ENCODE measurements at regions not wholly inside any gene's neighbourhood (a gene's known extent, or its start where the extent isn't known, plus 50 kb on each side); places are given as distances from the start of the nearest gene placed in this dataset.

DNA sequence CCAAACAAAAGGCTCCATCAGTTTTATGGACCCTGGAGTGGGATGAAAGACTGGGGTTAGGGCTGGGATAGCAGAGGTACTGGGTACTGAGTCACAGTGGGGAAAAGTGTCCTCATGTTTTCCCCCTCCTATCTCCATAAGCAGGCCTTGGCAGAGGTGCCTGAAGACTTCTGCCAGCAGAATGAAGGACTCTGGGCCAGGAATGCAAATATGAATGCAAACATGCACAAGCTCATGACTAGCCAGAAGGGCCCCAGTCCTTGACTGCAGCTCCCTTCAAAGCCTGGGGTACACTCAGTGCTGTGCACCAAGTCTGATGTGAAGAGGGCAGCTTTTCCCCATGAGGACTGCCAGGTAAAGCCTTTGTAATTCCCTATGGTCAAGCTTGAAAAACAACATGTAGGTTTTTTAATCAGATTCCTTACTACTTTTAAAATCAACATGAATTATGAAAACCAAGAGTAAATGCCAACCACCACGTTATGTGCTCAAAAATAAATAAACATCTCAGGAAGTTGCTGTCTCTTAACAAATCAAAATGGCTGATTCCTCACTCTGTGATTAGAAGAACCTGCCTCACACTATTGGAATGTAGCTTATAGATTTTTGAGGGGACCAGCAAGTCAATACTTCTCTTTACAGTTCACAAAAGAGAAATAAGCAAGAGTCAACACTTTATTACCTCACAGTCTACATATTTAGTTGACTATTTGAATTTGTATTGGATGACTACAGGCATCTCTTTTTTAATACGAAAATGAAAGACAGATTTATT, 1512.0 kb downstream of the ARAP2 start:
- Histone ChIP-seq H3K27me3 (ENCODE audit: control insufficient read depth in 3 of 3, insufficient read depth in 3 of 3, low read length in 3 of 3) (no peaks in the 10 kb centered on the region), H3K27ac (ENCODE audit: low read depth in 1 of 3, low read length in 2 of 3) (no peak overlapping the region), H3K4me3 (ENCODE audit: low read depth in 1 of 3, low read length in 3 of 3) (no peak overlapping the region), H3K36me3 (ENCODE audit: control insufficient read depth in 3 of 3, insufficient read depth in 2 of 3, low read depth in 1 of 3, low read length in 3 of 3) (no peaks in the 10 kb centered on the region), H3K4me1 (ENCODE audit: control insufficient read depth in 3 of 3, insufficient read depth in 2 of 3, low read depth in 1 of 3, low read length in 2 of 3) (peaks cover 0 to 4% (median 0%) of the 10 kb centered on the region in 3 donors), H3K9me3 (ENCODE audit: control insufficient read depth in 2 of 2, insufficient read depth in 1 of 2, low read depth in 1 of 2, low read length in 1 of 2) (no peaks in the 10 kb centered on the region)
- WGBS, 3 donors = 37 to 55% (median 38%) methylated on average over 2 of the region's 2 CpGs
- no peak for FAIRE-seq
- DNase-seq = peak in 1 of 2 donors; percentile 21

DNA sequence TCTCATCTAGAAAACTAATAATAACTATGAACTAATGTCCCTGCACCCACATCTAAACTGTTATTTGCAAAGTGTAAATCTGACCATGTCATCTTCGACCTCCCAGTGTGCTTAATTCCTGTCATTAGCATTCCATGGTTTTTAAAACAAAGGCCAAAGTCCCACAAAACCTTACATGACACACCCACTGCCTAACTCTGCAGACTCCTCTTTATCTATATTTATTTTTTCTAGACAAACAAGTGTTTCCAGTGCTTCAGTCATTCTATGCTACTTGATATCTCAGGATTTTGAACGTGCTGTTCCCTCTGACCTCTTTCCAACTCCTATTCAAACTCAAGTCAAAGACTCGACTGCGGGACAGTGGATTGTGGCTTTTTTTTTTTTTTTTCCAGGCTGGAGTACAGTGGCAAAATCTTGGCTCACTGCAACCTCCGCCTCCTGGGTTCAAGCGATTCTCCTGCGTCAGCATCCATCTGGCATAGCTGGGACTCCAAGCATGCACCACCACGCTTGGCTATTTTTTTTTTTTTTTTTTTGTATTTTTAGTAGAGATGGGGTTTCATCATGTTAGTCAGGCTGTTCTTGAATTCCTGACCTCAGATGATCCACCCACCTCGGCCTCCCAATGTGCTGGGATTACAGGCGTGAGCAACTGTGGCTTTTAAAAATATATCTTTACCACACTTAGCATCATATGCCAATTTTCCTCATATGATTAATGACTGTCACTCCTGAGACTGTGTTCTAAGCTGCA, 1511.0 kb downstream of the ARAP2 start:
- no peak for FAIRE-seq
- 18 to 61% (median 36%) methylated on average over 10 of the region's 10 CpGs for WGBS, 3 donors
- H3K27me3 ChIP-seq (ENCODE audit: control insufficient read depth in 3 of 3, insufficient read depth in 3 of 3, low read length in 3 of 3) = no peaks in the 10 kb centered on the region

DNA sequence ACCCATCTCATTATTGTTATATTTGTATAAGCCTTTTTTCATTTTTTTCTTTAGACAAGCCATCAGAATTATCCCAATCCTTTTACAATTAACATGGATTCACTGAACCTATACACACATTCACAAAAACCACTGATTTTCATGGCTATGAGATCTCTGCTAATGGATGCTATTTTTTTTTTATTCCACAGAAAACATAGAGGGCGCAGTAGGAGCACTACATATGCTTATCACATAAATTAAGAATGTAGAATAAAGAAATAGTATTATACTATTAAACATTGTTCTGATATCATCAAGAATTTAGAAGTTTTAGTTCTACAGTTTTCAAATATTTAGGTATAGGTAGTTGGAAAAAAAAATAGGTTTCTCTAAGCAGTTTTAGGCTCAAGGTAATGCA, 1477.4 kb downstream of the ARAP2 start:
- FAIRE-seq (no peak), DNase-seq (no peak)

More for the DNA sequence above, 1511.0 kb downstream of the ARAP2 start:
- Histone ChIP-seq H3K27ac (ENCODE audit: low read depth in 1 of 3, low read length in 2 of 3) (no peak overlapping the region), H3K4me1 (ENCODE audit: control insufficient read depth in 3 of 3, insufficient read depth in 2 of 3, low read depth in 1 of 3, low read length in 2 of 3) (peaks cover 0 to 4% (median 0%) of the 10 kb centered on the region in 3 donors), H3K9me3 (ENCODE audit: control insufficient read depth in 2 of 2, insufficient read depth in 1 of 2, low read depth in 1 of 2, low read length in 1 of 2) (no peaks in the 10 kb centered on the region), H3K36me3 (ENCODE audit: control insufficient read depth in 3 of 3, insufficient read depth in 2 of 3, low read depth in 1 of 3, low read length in 3 of 3) (no peaks in the 10 kb centered on the region), H3K4me3 (ENCODE audit: low read depth in 1 of 3, low read length in 3 of 3) (no peak overlapping the region)
- peak; percentile 3 to 54 for DNase-seq

DNA sequence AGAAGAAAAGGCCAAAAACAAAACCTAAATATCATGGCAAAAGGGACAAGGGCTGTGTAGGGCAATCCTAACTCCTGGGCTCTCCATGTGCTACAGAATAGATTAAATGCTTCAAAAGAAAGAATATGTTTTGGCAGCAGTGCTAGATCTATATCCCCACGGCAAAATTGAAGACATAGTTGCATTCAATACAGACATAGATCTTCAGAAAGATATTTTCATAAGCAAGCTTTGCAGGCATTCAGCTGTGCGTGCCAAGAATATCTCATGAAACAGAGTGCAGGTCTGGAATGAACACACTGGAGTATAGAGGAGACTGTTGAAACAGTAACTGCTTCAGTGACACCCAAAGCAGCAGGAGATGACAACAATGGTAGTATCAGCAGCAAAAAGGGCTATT, 1476.9 kb downstream of the ARAP2 start:
- Histone ChIP-seq H3K27ac (ENCODE audit: low read depth in 1 of 3, low read length in 2 of 3) (no peak overlapping the region), H3K4me1 (ENCODE audit: control insufficient read depth in 3 of 3, insufficient read depth in 2 of 3, low read depth in 1 of 3, low read length in 2 of 3) (no peaks in the 10 kb centered on the region), H3K36me3 (ENCODE audit: control insufficient read depth in 3 of 3, insufficient read depth in 2 of 3, low read depth in 1 of 3, low read length in 3 of 3) (no peaks in the 10 kb centered on the region), H3K4me3 (ENCODE audit: low read depth in 1 of 3, low read length in 3 of 3) (no peak overlapping the region), H3K27me3 (ENCODE audit: control insufficient read depth in 3 of 3, insufficient read depth in 3 of 3, low read length in 3 of 3) (no peaks in the 10 kb centered on the region), H3K9me3 (ENCODE audit: control insufficient read depth in 2 of 2, insufficient read depth in 1 of 2, low read depth in 1 of 2, low read length in 1 of 2) (no peaks in the 10 kb centered on the region)
- 75 to 81% (median 76%) methylated on average over 2 of the region's 2 CpGs for WGBS, 3 donors
- FAIRE-seq (no peak), DNase-seq (no peak)

More for the DNA sequence above, 1477.4 kb downstream of the ARAP2 start:
- Histone ChIP-seq H3K4me1 (ENCODE audit: control insufficient read depth in 3 of 3, insufficient read depth in 2 of 3, low read depth in 1 of 3, low read length in 2 of 3) (no peaks in the 10 kb centered on the region), H3K4me3 (ENCODE audit: low read depth in 1 of 3, low read length in 3 of 3) (no peak overlapping the region), H3K9me3 (ENCODE audit: control insufficient read depth in 2 of 2, insufficient read depth in 1 of 2, low read depth in 1 of 2, low read length in 1 of 2) (no peaks in the 10 kb centered on the region), H3K27me3 (ENCODE audit: control insufficient read depth in 3 of 3, insufficient read depth in 3 of 3, low read length in 3 of 3) (no peaks in the 10 kb centered on the region), H3K36me3 (ENCODE audit: control insufficient read depth in 3 of 3, insufficient read depth in 2 of 3, low read depth in 1 of 3, low read length in 3 of 3) (no peaks in the 10 kb centered on the region), H3K27ac (ENCODE audit: low read depth in 1 of 3, low read length in 2 of 3) (no peak overlapping the region)
- WGBS, 3 donors = 71 to 76% (median 73%) methylated on average over 1 of the region's 1 CpG

DNA sequence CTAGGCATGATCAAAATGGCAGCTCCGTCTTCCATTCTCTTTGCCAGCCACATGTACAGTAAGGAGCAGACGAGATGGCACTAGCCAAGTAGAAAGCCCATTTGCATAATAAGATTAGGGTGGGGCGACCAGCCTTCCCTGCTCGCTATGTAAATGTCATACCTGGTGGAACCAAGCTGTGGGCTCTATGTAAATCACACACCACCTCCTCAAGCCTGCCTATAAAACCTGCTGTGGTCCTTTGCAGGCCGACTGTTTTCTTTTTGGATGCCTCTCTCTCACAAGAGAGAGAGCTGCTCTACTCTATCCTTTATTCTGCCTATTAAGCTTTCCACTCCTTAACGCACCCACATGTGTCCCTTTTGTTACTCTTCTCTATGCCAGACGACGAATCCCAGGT, 1472.7 kb downstream of the ARAP2 start:
- H3K9me3 ChIP-seq (ENCODE audit: control insufficient read depth in 2 of 2, insufficient read depth in 1 of 2, low read depth in 1 of 2, low read length in 1 of 2) = no peaks in the 10 kb centered on the region
- FAIRE-seq (no peak), DNase-seq (no peak)
- WGBS, 3 donors = 75 to 86% (median 77%) methylated on average over 8 of the region's 8 CpGs
- no peak overlapping the region for H3K4me3 ChIP-seq (ENCODE audit: low read depth in 1 of 3, low read length in 3 of 3)
- H3K4me1 ChIP-seq (ENCODE audit: control insufficient read depth in 3 of 3, insufficient read depth in 2 of 3, low read depth in 1 of 3, low read length in 2 of 3) = no peaks in the 10 kb centered on the region
- H3K36me3 ChIP-seq (ENCODE audit: control insufficient read depth in 3 of 3, insufficient read depth in 2 of 3, low read depth in 1 of 3, low read length in 3 of 3) = no peaks in the 10 kb centered on the region
- H3K27ac ChIP-seq (ENCODE audit: low read depth in 1 of 3, low read length in 2 of 3) = no peak overlapping the region
- H3K27me3 ChIP-seq (ENCODE audit: control insufficient read depth in 3 of 3, insufficient read depth in 3 of 3, low read length in 3 of 3) = no peaks in the 10 kb centered on the region

DNA sequence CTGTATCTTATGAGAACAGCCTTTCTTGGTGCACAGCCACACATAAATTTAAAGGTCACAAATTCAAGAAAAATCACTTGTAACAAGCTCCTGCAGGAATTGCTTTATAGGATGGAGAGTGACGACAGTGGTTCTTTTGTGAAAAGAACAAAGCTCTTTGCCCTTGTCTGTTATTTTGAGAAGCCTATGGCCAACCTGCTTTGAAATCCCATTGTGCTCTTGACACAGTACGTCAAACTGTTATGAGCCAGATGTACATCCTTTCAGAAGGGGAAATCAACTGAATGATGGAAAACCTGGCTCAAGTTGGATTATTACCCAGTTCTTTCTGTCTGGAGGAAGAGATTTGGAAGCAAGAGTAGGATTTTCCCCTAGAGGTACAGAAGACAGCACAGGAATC, 1454.2 kb downstream of the ARAP2 start:
- no peaks in the 10 kb centered on the region for H3K27me3 ChIP-seq (ENCODE audit: control insufficient read depth in 3 of 3, insufficient read depth in 3 of 3, low read length in 3 of 3)
- no peak for DNase-seq

DNA sequence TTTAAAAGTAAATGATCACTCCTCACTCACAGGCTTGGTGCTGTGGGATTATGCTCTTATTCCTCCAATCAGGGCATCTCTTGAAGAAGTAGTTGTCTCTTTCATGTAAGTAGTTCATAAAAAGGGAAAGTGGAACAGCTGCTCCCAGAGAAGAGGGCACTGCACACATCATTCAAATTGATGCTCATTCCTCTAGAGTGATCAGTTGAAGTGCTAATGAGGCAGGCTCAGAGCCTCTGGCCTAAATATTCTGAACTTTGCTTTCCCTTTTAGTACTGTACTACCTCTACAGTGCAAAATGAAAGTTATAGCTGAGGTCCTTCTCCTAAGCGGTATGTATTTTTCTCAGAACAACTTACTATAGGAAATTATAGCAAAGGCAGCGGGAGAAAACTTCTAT, 1453.1 kb downstream of the ARAP2 start:
- no peaks in the 10 kb centered on the region for H3K4me1 ChIP-seq (ENCODE audit: control insufficient read depth in 3 of 3, insufficient read depth in 2 of 3, low read depth in 1 of 3, low read length in 2 of 3)
- H3K4me3 ChIP-seq (ENCODE audit: low read depth in 1 of 3, low read length in 3 of 3) = no peak overlapping the region
- DNase-seq (no peak), FAIRE-seq (no peak)
- no peaks in the 10 kb centered on the region for H3K36me3 ChIP-seq (ENCODE audit: control insufficient read depth in 3 of 3, insufficient read depth in 2 of 3, low read depth in 1 of 3, low read length in 3 of 3)
- no peaks in the 10 kb centered on the region for H3K27me3 ChIP-seq (ENCODE audit: control insufficient read depth in 3 of 3, insufficient read depth in 3 of 3, low read length in 3 of 3)
- H3K9me3 ChIP-seq (ENCODE audit: control insufficient read depth in 2 of 2, insufficient read depth in 1 of 2, low read depth in 1 of 2, low read length in 1 of 2) = peaks cover 0 to 9% of the 10 kb centered on the region in 2 donors
- WGBS, 3 donors = 74 to 84% (median 81%) methylated on average over 2 of the region's 2 CpGs
- no peak overlapping the region for H3K27ac ChIP-seq (ENCODE audit: low read depth in 1 of 3, low read length in 2 of 3)

More for the DNA sequence above, 1454.2 kb downstream of the ARAP2 start:
- Histone ChIP-seq H3K4me1 (ENCODE audit: control insufficient read depth in 3 of 3, insufficient read depth in 2 of 3, low read depth in 1 of 3, low read length in 2 of 3) (no peaks in the 10 kb centered on the region), H3K36me3 (ENCODE audit: control insufficient read depth in 3 of 3, insufficient read depth in 2 of 3, low read depth in 1 of 3, low read length in 3 of 3) (no peaks in the 10 kb centered on the region), H3K27ac (ENCODE audit: low read depth in 1 of 3, low read length in 2 of 3) (no peak overlapping the region), H3K4me3 (ENCODE audit: low read depth in 1 of 3, low read length in 3 of 3) (no peak overlapping the region), H3K9me3 (ENCODE audit: control insufficient read depth in 2 of 2, insufficient read depth in 1 of 2, low read depth in 1 of 2, low read length in 1 of 2) (peaks cover 0 to 9% of the 10 kb centered on the region in 2 donors)
- FAIRE-seq = no peak
- WGBS, 3 donors = 69 to 88% (median 71%) methylated on average over 2 of the region's 2 CpGs

DNA sequence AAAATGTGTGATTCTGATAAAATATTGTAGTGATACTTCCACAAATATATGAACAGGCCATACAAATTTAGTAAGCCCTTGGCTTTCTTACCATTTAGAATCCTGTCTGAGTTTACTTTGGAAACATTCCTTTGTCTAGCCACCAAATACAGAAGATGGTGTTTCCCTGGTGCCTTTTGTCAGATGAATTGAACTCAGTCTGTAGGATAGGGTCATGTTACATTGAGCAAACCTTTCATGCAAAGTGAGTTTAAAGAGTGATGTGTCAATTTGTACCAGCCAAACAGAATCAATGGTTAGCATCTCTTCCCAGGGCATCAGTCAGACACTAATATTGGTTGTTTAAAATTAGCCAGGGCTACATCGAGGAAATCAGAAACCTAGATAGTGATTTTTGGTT, 1443.4 kb downstream of the ARAP2 start:
- Histone ChIP-seq H3K9me3 (ENCODE audit: control insufficient read depth in 2 of 2, insufficient read depth in 1 of 2, low read depth in 1 of 2, low read length in 1 of 2) (peaks cover 0 to 8% of the 10 kb centered on the region in 2 donors), H3K36me3 (ENCODE audit: control insufficient read depth in 3 of 3, insufficient read depth in 2 of 3, low read depth in 1 of 3, low read length in 3 of 3) (no peaks in the 10 kb centered on the region), H3K27me3 (ENCODE audit: control insufficient read depth in 3 of 3, insufficient read depth in 3 of 3, low read length in 3 of 3) (no peaks in the 10 kb centered on the region), H3K4me1 (ENCODE audit: control insufficient read depth in 3 of 3, insufficient read depth in 2 of 3, low read depth in 1 of 3, low read length in 2 of 3) (no peaks in the 10 kb centered on the region), H3K27ac (ENCODE audit: low read depth in 1 of 3, low read length in 2 of 3) (no peak overlapping the region), H3K4me3 (ENCODE audit: low read depth in 1 of 3, low read length in 3 of 3) (no peak overlapping the region)
- 38 to 75% (median 52%) methylated on average over 1 of the region's 1 CpG for WGBS, 3 donors
- FAIRE-seq (no peak), DNase-seq (no peak)

Data from small intestine (tissue), 7 donors.